ENCODE measurements at regions not wholly inside any gene's neighbourhood (a gene's known extent, or its start where the extent isn't known, plus 50 kb on each side); places are given as distances from the start of the nearest gene placed in this dataset.

DNA sequence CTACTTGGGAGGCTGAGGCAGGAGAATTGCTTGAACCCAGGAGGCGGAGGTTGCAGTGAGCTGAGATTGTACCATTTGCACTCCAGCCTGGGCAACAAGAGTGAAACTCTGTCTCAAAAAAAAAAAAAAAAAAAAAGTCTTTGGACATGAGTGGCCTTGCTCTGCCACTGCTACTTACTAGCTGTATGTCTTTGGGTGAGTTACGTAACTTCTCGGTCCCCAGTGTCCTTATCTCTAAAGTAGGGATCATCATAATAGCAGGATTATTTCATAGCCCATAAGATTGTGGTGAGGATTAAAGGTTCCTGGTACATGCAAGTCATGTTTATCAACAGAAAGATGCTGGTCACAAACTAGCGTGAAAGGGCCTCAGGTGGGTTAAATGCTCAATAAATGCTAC lies 53.9 kb upstream of the HEPHL1 start:
- DNase-seq: no peak

DNA sequence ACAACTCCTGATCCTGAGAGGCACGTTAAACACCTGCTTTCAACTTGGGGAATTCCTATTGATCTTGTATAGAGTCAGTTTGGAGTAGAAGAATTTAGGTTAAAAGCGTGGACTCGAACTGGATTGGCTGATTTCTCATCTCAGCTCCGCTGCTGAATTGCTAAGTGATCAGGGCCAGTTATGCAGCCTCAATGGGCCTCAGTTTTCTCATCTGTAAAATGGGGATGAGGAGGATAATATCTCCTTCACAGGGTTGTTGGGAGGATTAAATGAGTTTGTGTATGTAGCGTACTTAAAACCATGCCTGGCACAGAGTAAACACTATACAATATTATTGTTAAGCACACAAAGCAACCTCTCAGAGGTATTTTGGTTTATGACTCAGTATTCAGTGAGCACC lies 53.2 kb upstream of the HEPHL1 start:
- DNase-seq: no peak

- DNase-seq: no peak
These were observed 50.9 kb upstream of the HEPHL1 start for GRCh38 chr11:93969925-93970922.

All from SHP77 treated with DMSO at 0.1 percent for 48 hours (cell line).